COLO668 (cell line): ENCODE measurements at regions not wholly inside any gene's neighbourhood (a gene's known extent, or its start where the extent isn't known, plus 50 kb on each side); places are given as distances from the start of the nearest gene placed in this dataset.

Source experiments
- DNase-seq: peaks from one replicate; lab custom pipeline; 2025; ENCODE audit not compliant: unreplicated experiment; lab: John Stamatoyannopoulos, UW

GRCh38 chr7:70846208-70846607 lies 285.7 kb upstream of the GALNT17 start:
- DNase-seq = no peak

- DNase-seq = no peak
Observed at GRCh38 chr7:70849580-70850235, 282.2 kb upstream of the GALNT17 start.

GRCh38 chr7:70855373-70855772 lies 276.6 kb upstream of the GALNT17 start:
- DNase-seq = no peak

- DNase-seq = peak; percentile 64
Observed at GRCh38 chr7:70856901-70857630, 274.9 kb upstream of the GALNT17 start.

- no peak for DNase-seq
Observed at GRCh38 chr7:70857793-70858545, 274.0 kb upstream of the GALNT17 start.

GRCh38 chr7:70867513-70867912 lies 264.4 kb upstream of the GALNT17 start:
- DNase-seq = no peak

GRCh38 chr7:70870349-70870748 lies 261.6 kb upstream of the GALNT17 start:
- no peak for DNase-seq

- no peak for DNase-seq
Observed at GRCh38 chr7:70872188-70872587, 259.8 kb upstream of the GALNT17 start.

- DNase-seq = no peak
Observed at GRCh38 chr7:70881167-70881847, 250.6 kb upstream of the GALNT17 start.

- no peak for DNase-seq
Observed at GRCh38 chr7:70883750-70884439, 248.0 kb upstream of the GALNT17 start.

GRCh38 chr7:70884440-70884764 lies 247.5 kb upstream of the GALNT17 start:
- DNase-seq = no peak

- no peak for DNase-seq
Observed at GRCh38 chr7:70884809-70885208, 247.1 kb upstream of the GALNT17 start.

- DNase-seq = no peak
Observed at GRCh38 chr7:70886547-70886946, 245.4 kb upstream of the GALNT17 start.

GRCh38 chr7:70887186-70887585 lies 244.8 kb upstream of the GALNT17 start:
- DNase-seq = no peak

- DNase-seq = no peak
Observed at GRCh38 chr7:70890147-70890969, 241.6 kb upstream of the GALNT17 start.

GRCh38 chr7:70893422-70893821 lies 238.5 kb upstream of the GALNT17 start:
- no peak for DNase-seq

GRCh38 chr7:70893971-70894715 lies 237.8 kb upstream of the GALNT17 start:
- no peak for DNase-seq

- DNase-seq = no peak
Observed at GRCh38 chr7:70894799-70895198, 237.1 kb upstream of the GALNT17 start.
